ENCODE measurements at regions not wholly inside any gene's neighbourhood (a gene's known extent, or its start where the extent isn't known, plus 50 kb on each side); places are given as distances from the start of the nearest gene placed in this dataset.
"Not testable (repeated sequence)": the region's sequence is repeated elsewhere in the genome, so short reads cannot be mapped to it uniquely, and the experiment has no call there.

GRCh38 chr2:6198370-6198919, 506.3 kb downstream of the SOX11 start:
- not testable (repeated sequence) for TF ChIP-seq CTCF (IDR thresholded peaks at IDR 0.05); POLR2A (IDR thresholded peaks at IDR 0.05; ENCODE audit: low read depth); POLR2AphosphoS5 (IDR thresholded peaks at IDR 0.05)
